SK-N-MC (cell line): ENCODE measurements at regions not wholly inside any gene's neighbourhood (a gene's known extent, or its start where the extent isn't known, plus 50 kb on each side); places are given as distances from the start of the nearest gene placed in this dataset.

Experiments used
- EZH2 ChIP-seq: fragments of 200-600 bp; sonication (generic); IDR thresholded peaks from one replicate; pipeline ENCODE4 v1.6.1; 2017; ENCODE audit warnings: antibody characterized with exemption
- FOXP2 ChIP-seq: optimal IDR thresholded peaks from 2 replicates; pipeline ENCODE3; 2011; ENCODE audit warnings: mild to moderate bottlenecking, moderate library complexity; ENCODE audit not compliant: insufficient read depth; ENCODE audit errors: extremely low read length, control extremely low read depth
- POLR2AphosphoS5 ChIP-seq: IDR thresholded peaks from 2 replicates; pipeline ENCODE4 v1.6.1; 2012; ENCODE audit warnings: mild to moderate bottlenecking, low read depth, low read length, borderline replicate concordance

DNA sequence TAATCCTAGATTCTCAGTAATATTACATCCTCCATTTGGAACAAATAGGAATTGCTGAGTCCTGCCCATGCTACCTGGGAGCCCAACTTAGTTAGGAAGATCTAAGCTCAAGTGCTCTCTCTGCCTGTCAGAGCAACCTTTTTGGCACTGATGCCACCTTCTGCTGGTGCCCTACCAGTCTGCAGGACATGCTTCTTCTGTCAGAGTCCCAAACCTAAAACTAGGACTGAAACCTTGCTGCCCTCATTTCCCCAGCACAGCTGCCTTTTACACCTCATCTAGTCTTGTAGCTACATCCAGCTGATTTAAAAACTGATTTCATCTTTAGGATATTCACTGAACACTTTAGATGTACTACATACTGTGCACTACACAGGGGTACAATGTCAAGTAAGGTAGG lies 118.7 kb downstream of the LYPLAL1 start:
- TF ChIP-seq EZH2: no peak
- no peak for TF ChIP-seq POLR2AphosphoS5
- no peak for TF ChIP-seq FOXP2
